Activated naive CD4-positive, alpha-beta T cell treated with anti-CD3 and anti-CD28 coated beads for 36 hours (primary cell): ENCODE measurements at regions not wholly inside any gene's neighbourhood (a gene's known extent, or its start where the extent isn't known, plus 50 kb on each side); places are given as distances from the start of the nearest gene placed in this dataset.
"Not testable (repeated sequence)": the region's sequence is repeated elsewhere in the genome, so short reads cannot be mapped to it uniquely, and the experiment has no call there.

ENCODE experiments used
- CTCF ChIA-PET: fragments of 350-600 bp; sonication (Branson Sonifier 250); formaldehyde crosslinking; loops from one replicate; lab custom pipeline; 2021; ENCODE audit warnings: antibody characterized with exemption; lab: Charles Lee
- DNase-seq: peaks from one replicate; pipeline ENCODE4 v3.0.0-alpha.2; 2020
- H3K27ac Mint-ChIP-seq: one replicate; pipeline ENCODE4 v1.8.0; 2021; ENCODE audit warnings: mild to moderate bottlenecking, mixed read lengths
- H3K27me3 Mint-ChIP-seq: one replicate; pipeline ENCODE4 v1.8.0; 2021; ENCODE audit warnings: low read depth, mixed read lengths
- H3K36me3 Mint-ChIP-seq: one replicate; pipeline ENCODE4 v1.8.0; 2021; ENCODE audit warnings: low read depth, mixed read lengths
- H3K4me1 Mint-ChIP-seq: one replicate; pipeline ENCODE4 v1.8.0; 2021; ENCODE audit warnings: low read depth, mixed read lengths
- H3K4me3 Mint-ChIP-seq: one replicate; pipeline ENCODE4 v1.8.0; 2021; ENCODE audit warnings: mild to moderate bottlenecking, moderate library complexity, mixed read lengths
- H3K9me3 Mint-ChIP-seq: one replicate; pipeline ENCODE4 v1.8.0; 2021; ENCODE audit warnings: mixed read lengths
- intact Hi-C: fragments of 100-400 bp; cut with micrococcal nuclease; formaldehyde crosslinking; loops from one replicate; pipeline ENCODE4 v1.15.1; 2023

- intact Hi-C loops = no loop called here
- CTCF ChIA-PET = no interaction called here
- Mint-ChIP-seq H3K4me1 (peaks cover 14% of the 10 kb centered on the region), H3K36me3 (peaks cover 5% of the 10 kb centered on the region), H3K27me3 (peaks cover 54% of the 10 kb centered on the region), H3K9me3 (peaks cover 11% of the 10 kb centered on the region), H3K27ac (no peak overlapping the region), H3K4me3 (no peak overlapping the region)
- no peak for DNase-seq
These were observed 109.3 kb downstream of the ADRA2C start for GRCh38 chr4:3875466-3875865.

- intact Hi-C loops, DNase-seq, CTCF ChIA-PET, H3K36me3 Mint-ChIP-seq, H3K27ac Mint-ChIP-seq, H3K4me3 Mint-ChIP-seq: not testable (repeated sequence)
- H3K4me1 Mint-ChIP-seq = peaks cover 12% of the 10 kb centered on the region
- peaks cover 49% of the 10 kb centered on the region for H3K27me3 Mint-ChIP-seq
- peaks cover 11% of the 10 kb centered on the region for H3K9me3 Mint-ChIP-seq
These were observed 110.1 kb downstream of the ADRA2C start for GRCh38 chr4:3876057-3876845.

DNA sequence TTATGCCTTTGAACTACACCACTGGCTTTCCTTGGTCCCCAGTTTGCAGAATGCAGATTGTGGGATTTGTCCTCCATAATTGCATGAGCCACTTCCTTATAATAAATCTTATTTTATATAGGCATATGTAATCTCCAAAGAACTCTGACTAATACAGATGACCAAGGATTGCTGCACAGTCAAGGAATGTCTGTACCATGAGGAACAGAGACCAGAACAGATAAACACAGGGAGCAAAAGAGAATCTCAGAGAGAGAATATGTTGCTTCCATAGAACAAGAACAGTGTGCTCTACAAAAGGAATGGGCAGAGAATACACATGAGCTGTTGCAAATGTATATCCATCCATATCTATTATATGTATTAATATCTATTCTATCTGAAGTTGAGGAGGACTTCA, 111.1 kb downstream of the ADRA2C start:
- H3K27ac Mint-ChIP-seq = no peak overlapping the region
- CTCF ChIA-PET = no interaction called here
- H3K36me3 Mint-ChIP-seq = peaks cover 5% of the 10 kb centered on the region
- peaks cover 12% of the 10 kb centered on the region for H3K4me1 Mint-ChIP-seq
- intact Hi-C loops = no loop called here
- no peak for DNase-seq
- peaks cover 11% of the 10 kb centered on the region for H3K9me3 Mint-ChIP-seq
- H3K27me3 Mint-ChIP-seq = peaks cover 46% of the 10 kb centered on the region
- H3K4me3 Mint-ChIP-seq = no peak overlapping the region

- CTCF ChIA-PET = no interaction called here
- Mint-ChIP-seq H3K27me3 (peaks cover 47% of the 10 kb centered on the region), H3K27ac (no peak overlapping the region), H3K9me3 (peaks cover 11% of the 10 kb centered on the region), H3K4me3 (no peak overlapping the region), H3K4me1 (peaks cover 12% of the 10 kb centered on the region), H3K36me3 (peaks cover 5% of the 10 kb centered on the region)
- DNase-seq = no peak
- intact Hi-C loops = no loop called here
These were observed 111.7 kb downstream of the ADRA2C start for GRCh38 chr4:3877868-3878267.

DNA sequence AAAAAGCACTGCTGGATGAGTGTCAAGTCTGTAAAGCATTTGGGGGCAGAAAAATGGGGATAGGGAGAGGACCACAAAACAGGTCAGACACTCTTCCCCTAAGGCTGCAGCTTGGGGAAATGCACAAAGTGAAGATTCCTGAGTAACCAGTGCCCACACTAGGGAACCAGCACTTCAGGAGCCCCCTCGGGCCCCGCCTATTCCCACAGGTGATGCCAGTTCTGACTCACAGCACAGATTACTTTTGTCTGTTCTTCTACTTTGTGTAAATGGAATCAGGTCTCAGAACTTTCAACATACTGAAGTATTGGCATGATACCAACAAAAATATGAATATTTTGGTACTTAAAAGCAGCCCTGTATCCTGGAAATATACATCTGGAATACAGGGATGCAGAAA, 112.5 kb downstream of the ADRA2C start:
- Mint-ChIP-seq H3K4me1 (peaks cover 12% of the 10 kb centered on the region), H3K4me3 (no peak overlapping the region), H3K36me3 (peaks cover 5% of the 10 kb centered on the region), H3K27me3 (peaks cover 42% of the 10 kb centered on the region), H3K27ac (no peak overlapping the region), H3K9me3 (peaks cover 11% of the 10 kb centered on the region)
- intact Hi-C loops = no loop called here
- CTCF ChIA-PET = interaction anchor here (0.6 kb wide), 1 partner anchor 112 kb away, joined by 3 read pairs; the partner anchor contains the start of gene ADRA2C
- DNase-seq = no peak

- Mint-ChIP-seq H3K36me3 (peaks cover 5% of the 10 kb centered on the region), H3K4me3 (no peak overlapping the region), H3K27me3 (peaks cover 37% of the 10 kb centered on the region), H3K4me1 (peaks cover 12% of the 10 kb centered on the region), H3K27ac (no peak overlapping the region), H3K9me3 (peaks cover 11% of the 10 kb centered on the region)
- DNase-seq = peak; percentile 11
- CTCF ChIA-PET = interaction anchor here (0.6 to 1.7 kb wide), 8 partner anchors 16 to 745 kb away, joined by 3 to 7 read pairs (median 4); partner anchors contain the start of gene ADRA2C
- intact Hi-C loops = loop anchor here (2.0 to 10.0 kb wide), 4 partner anchors 133 to 833 kb away; no protein-coding TSS in a partner anchor
These were observed 113.8 kb downstream of the ADRA2C start for GRCh38 chr4:3879681-3880614.

DNA sequence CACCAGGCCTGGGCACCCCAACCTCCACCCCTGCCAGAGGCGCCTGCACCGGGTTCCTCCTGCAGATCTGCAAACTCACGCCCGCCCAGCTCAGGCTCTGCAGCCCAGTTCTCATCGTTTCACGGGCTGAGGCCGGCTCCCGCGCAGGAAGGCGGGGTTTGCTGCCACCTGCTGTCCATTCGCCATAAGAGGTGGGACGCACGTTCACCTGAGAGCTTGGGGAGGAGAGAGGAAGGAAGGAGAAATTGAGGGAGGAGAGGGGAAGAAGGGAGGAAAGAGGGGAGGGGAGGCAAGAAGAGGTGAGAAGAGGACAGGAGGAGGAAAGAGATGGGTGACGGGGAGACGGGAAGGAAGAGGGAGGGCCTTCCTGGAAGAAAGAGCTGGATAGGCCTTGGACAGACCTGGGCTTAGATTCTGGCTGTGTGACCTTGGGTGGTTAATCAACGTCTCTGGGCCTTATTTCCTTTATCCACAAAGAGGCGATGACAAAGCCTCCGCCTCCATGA, 114.5 kb downstream of the ADRA2C start:
- H3K4me3 Mint-ChIP-seq = no peak overlapping the region
- intact Hi-C loops = loop anchor here (2.0 to 10.0 kb wide), 4 partner anchors 133 to 834 kb away; no protein-coding TSS in a partner anchor

DNA sequence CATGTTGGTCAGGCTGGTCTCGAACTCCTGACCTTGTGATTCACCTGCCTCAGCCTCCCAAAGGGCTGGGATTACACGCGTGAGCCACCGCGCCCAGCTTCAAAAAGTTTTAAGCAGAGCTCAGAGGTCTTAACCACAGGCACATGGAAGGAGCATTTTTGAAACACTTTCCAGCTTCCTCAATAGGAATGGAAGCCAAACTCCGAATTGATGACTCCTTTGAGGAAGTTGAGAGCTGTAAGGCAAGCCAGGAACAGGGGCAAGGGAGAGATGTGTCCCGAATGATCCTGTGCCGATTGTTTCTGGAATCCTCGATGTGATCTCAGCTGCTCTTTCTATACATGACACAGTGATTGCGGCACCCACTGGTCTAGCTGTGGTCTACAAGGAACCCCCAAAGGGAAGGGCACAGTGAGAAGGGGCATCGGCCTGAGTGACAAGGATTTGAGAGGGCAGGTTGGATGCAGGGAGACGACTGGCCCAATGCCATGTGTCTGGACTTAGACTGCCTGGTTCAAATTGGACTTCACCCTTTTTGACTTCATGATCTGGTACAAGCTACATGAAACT, 116.2 kb downstream of the ADRA2C start:
- H3K27ac Mint-ChIP-seq, DNase-seq, H3K36me3 Mint-ChIP-seq, H3K4me3 Mint-ChIP-seq: not testable (repeated sequence)
- peaks cover 58% of the 10 kb centered on the region for H3K27me3 Mint-ChIP-seq
- peaks cover 11% of the 10 kb centered on the region for H3K9me3 Mint-ChIP-seq
- H3K4me1 Mint-ChIP-seq = peaks cover 12% of the 10 kb centered on the region
- intact Hi-C loops = loop anchor here (5.0 to 10.0 kb wide), 3 partner anchors 135 to 775 kb away; no protein-coding TSS in a partner anchor
- CTCF ChIA-PET = interaction anchor here (0.8 to 0.9 kb wide), 2 partner anchors 134 to 230 kb away, joined by 3 read pairs; no protein-coding TSS in a partner anchor

More for the DNA sequence above, 114.5 kb downstream of the ADRA2C start:
- Mint-ChIP-seq H3K27me3 (peaks cover 44% of the 10 kb centered on the region), H3K27ac (no peak overlapping the region), H3K36me3 (peaks cover 5% of the 10 kb centered on the region), H3K9me3 (peaks cover 11% of the 10 kb centered on the region), H3K4me1 (peaks cover 12% of the 10 kb centered on the region)
- CTCF ChIA-PET = interaction anchor here (0.6 to 1.7 kb wide), 10 partner anchors 16 to 746 kb away, joined by 3 to 7 read pairs (median 4); partner anchors contain the start of gene ADRA2C
- DNase-seq = peak; percentile 85

- H3K36me3 Mint-ChIP-seq, CTCF ChIA-PET, H3K27ac Mint-ChIP-seq, H3K4me3 Mint-ChIP-seq, H3K4me1 Mint-ChIP-seq, DNase-seq, H3K9me3 Mint-ChIP-seq: not testable (repeated sequence)
- peaks cover 40% of the 10 kb centered on the region for H3K27me3 Mint-ChIP-seq
- intact Hi-C loops = loop anchor here (5.0 to 10.0 kb wide), 3 partner anchors 137 to 777 kb away; no protein-coding TSS in a partner anchor
These were observed 118.1 kb downstream of the ADRA2C start for GRCh38 chr4:3884261-3884660.

DNA sequence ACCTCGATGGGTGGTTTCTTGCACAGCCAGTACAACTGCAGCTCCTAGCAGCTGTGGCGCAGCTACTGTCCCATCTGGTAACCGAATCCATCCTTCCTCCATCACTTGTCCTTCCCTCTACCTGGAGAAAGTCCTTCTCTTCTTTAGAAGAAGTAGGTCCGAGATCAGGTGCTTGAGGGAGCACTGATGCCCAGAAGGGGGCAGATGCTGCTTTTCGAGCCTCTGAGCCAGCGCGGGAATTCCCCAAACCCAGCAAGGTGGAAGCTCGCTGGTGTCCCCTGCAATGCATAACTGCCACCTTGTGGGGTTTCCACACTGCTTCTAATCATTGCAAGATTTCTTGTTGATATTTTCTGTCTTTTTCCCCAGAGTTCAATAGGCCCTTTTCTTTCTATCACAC, 127.4 kb downstream of the ADRA2C start:
- DNase-seq = peak; percentile 75
- H3K4me3 Mint-ChIP-seq, H3K9me3 Mint-ChIP-seq, H3K27me3 Mint-ChIP-seq, H3K36me3 Mint-ChIP-seq, H3K27ac Mint-ChIP-seq, H3K4me1 Mint-ChIP-seq: not testable (repeated sequence)
- intact Hi-C loops = loop anchor here (5.0 kb wide), 1 partner anchor 49 kb away; no protein-coding TSS in a partner anchor
- CTCF ChIA-PET = interaction anchor here (0.7 to 1.6 kb wide), 2 partner anchors 48 to 694 kb away, joined by 3 to 4 read pairs; no protein-coding TSS in a partner anchor

GRCh38 chr4:3894086-3894959, 128.1 kb downstream of the ADRA2C start:
- DNase-seq, H3K36me3 Mint-ChIP-seq, H3K27me3 Mint-ChIP-seq, H3K4me1 Mint-ChIP-seq, H3K27ac Mint-ChIP-seq, H3K4me3 Mint-ChIP-seq, H3K9me3 Mint-ChIP-seq: not testable (repeated sequence)
- intact Hi-C loops = loop anchor here (5.0 kb wide), 1 partner anchor 48 kb away; no protein-coding TSS in a partner anchor
- CTCF ChIA-PET = interaction anchor here (0.7 to 1.6 kb wide), 3 partner anchors 46 to 695 kb away, joined by 3 to 4 read pairs (median 3); no protein-coding TSS in a partner anchor
